Endothelial cell of umbilical vein (primary cell): ENCODE measurements at regions not wholly inside any gene's neighbourhood (a gene's known extent, or its start where the extent isn't known, plus 50 kb on each side); places are given as distances from the start of the nearest gene placed in this dataset.
"Not testable (repeated sequence)": the region's sequence is repeated elsewhere in the genome, so short reads cannot be mapped to it uniquely, and the experiment has no call there.

Experiments used
- BruUV-seq: library from RNA; stranded (reverse); fragments of 400-500 nt; replicated peaks from 2 replicates; lab custom pipeline; 2021; lab: Mats Ljungman, UMichigan
- CTCF ChIA-PET: fragments of 300-600, 350-600 bp; sonication (Branson Sonifier 250); formaldehyde crosslinking; loops from one replicate; lab custom pipeline; 2021; ENCODE audit warnings: antibody characterized with exemption, inconsistent platforms; lab: Charles Lee
- POLR2A ChIA-PET: fragments of 300-600, 350-600 bp; sonication (Branson Sonifier 250); formaldehyde crosslinking; loops from one replicate; lab custom pipeline; 2021; ENCODE audit warnings: antibody characterized with exemption, inconsistent platforms; lab: Charles Lee
- DNase-seq: peaks from one replicate; pipeline ENCODE4 v3.0.0-alpha.2; 2011; ENCODE audit warnings: low read depth, low spot score
- FAIRE-seq: peaks from 2 replicates; lab custom pipeline; 2011; peaks lifted over from hg19 to GRCh38; lab: Jason Lieb, UNC
- H2AFZ ChIP-seq: 2 replicates; pipeline ENCODE4 v1.6.0; 2012; ENCODE audit warnings: low read depth, low read length, control low read depth, inconsistent platforms
- H3K27ac ChIP-seq: 2 replicates; pipeline ENCODE4 v1.5.1; 2011; ENCODE audit warnings: low read depth, mild to moderate bottlenecking, control low read depth, low read length, moderate library complexity; ENCODE audit not compliant: insufficient read depth
- H3K27me3 ChIP-seq, 2 experiments: 2 replicates each; pipeline versions ENCODE4 v1.6.0 to v1.6.1; 2011; ENCODE audit warnings: low read length in 2 of 2, mixed read lengths in 1 of 2; ENCODE audit not compliant: control insufficient read depth in 2 of 2, insufficient read depth in 2 of 2
- H3K36me3 ChIP-seq, 2 experiments: 2 replicates in 1 of 2; 3 replicates in 1 of 2; pipeline ENCODE4 v1.5.1; 2011; ENCODE audit warnings: low read length in 2 of 2, mild to moderate bottlenecking in 1 of 2, moderate library complexity in 1 of 2; ENCODE audit not compliant: control insufficient read depth in 2 of 2, insufficient read depth in 2 of 2; ENCODE audit errors: extremely low read depth in 1 of 2
- H3K4me1 ChIP-seq: 3 replicates; pipeline ENCODE4 v1.5.1; 2011; ENCODE audit warnings: mild to moderate bottlenecking, low read length; ENCODE audit not compliant: control insufficient read depth, insufficient read depth; ENCODE audit errors: extremely low read depth
- H3K4me2 ChIP-seq: 2 replicates; pipeline ENCODE4 v1.6.1; 2011; ENCODE audit warnings: low read length, control low read depth, mixed read lengths; ENCODE audit not compliant: insufficient read depth
- H3K4me3 ChIP-seq, 3 experiments: fragments of 200-600 bp in 1 of 3; sonication (generic), shearing (Covaris generic) in 1 of 3; replicated peaks in 1 of 3; 2 replicates each; pipeline ENCODE4 v1.5.1; 2011 to 2016; ENCODE audit warnings: control low read depth in 3 of 3, low read length in 3 of 3, mild to moderate bottlenecking in 2 of 3, inconsistent platforms in 1 of 3, low read depth in 1 of 3, moderate library complexity in 1 of 3; ENCODE audit not compliant: insufficient read depth in 1 of 3
- H3K79me2 ChIP-seq: 2 replicates; pipeline ENCODE4 v1.6.0; 2012; ENCODE audit warnings: low read length, inconsistent platforms; ENCODE audit not compliant: control insufficient read depth, insufficient read depth
- H3K9ac ChIP-seq: replicated peaks from 2 replicates; pipeline ENCODE3; 2011; ENCODE audit warnings: low read length, control low read depth; ENCODE audit not compliant: insufficient read depth; ENCODE audit errors: extremely low read depth
- H3K9me1 ChIP-seq: replicated peaks from 3 replicates; pipeline ENCODE4 v1.6.0; 2011; ENCODE audit warnings: mild to moderate bottlenecking, low read length; ENCODE audit not compliant: control insufficient read depth, insufficient read depth; ENCODE audit errors: extremely low read depth
- H3K9me3 ChIP-seq: replicated peaks from 2 replicates; pipeline ENCODE4 v1.5.1; 2012; ENCODE audit warnings: low read length, inconsistent platforms; ENCODE audit not compliant: control insufficient read depth, insufficient read depth
- H4K20me1 ChIP-seq: replicated peaks from 2 replicates; pipeline ENCODE3; 2011; ENCODE audit warnings: mild to moderate bottlenecking, low read length; ENCODE audit not compliant: control insufficient read depth, insufficient read depth; ENCODE audit errors: extremely low read depth
- JUN ChIP-seq: IDR thresholded peaks from 2 replicates; pipeline ENCODE4 v1.6.1; 2011; ENCODE audit warnings: borderline replicate concordance, low read depth; ENCODE audit not compliant: insufficient read length, insufficient read depth
- MAX ChIP-seq: IDR thresholded peaks from 2 replicates; pipeline ENCODE4 v1.6.1; 2011; ENCODE audit not compliant: insufficient read depth, insufficient read length
- POLR2A ChIP-seq: IDR thresholded peaks from 2 replicates; pipeline ENCODE4 v1.6.1; 2012; ENCODE audit warnings: low read depth, mild to moderate bottlenecking, control low read depth, low read length
- dilution Hi-C: fragments of 300-500 bp; cut with MboI; formaldehyde crosslinking; loops from one replicate; pipeline ENCODE4 v1.15.0; 2019; ENCODE audit warnings: low sequenced_read_pairs; ENCODE audit not compliant: extremely low pct_ligation_motif_present
- intact Hi-C: fragments of 100-400 bp; cut with micrococcal nuclease; formaldehyde crosslinking; loops from one replicate; pipeline ENCODE4 v1.10.0; 2022

- dilution Hi-C loops: no loop called here
These were observed 58.0 kb upstream of the FBXO11 start for GRCh38 chr2:47964277-47964676.

DNA sequence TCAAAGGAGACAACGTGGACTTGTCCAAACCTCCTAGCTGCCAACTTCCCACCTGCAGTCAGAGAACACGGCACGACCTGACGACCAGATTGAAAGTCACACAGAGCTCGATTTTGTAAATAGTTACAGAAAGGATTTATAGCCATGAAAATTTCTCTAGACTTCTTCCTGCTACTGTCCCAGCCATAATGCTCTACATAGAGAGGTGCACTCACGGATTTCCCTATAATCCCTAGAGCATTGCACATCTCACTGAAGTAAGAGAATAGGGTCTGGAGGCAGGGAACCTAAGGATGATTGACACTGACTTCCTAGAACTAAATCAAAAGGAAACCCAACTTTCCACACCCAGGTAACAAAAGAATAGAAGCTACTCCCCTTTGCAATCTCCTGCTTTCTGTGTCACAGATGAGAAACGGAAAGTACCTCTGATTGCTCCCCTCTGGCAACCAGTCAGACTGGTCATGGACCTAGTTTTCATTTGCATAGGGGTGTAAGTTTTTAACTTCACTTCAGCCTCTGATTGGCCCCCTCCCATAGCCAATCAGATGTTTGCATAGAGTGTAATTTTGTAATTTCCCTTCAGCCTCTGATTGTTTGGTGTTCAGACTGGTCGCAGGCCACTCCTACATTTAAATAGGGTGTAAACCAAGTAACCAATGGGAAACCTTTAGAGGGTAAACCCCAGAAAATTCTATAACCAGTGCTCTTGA lies 58.6 kb upstream of the FBXO11 start:
- Histone ChIP-seq H4K20me1 (no peaks in the 10 kb centered on the region), H3K9ac (no peak overlapping the region), H3K9me3 (no peaks in the 10 kb centered on the region), H3K79me2 (no peaks in the 10 kb centered on the region), H3K9me1 (no peaks in the 10 kb centered on the region), H3K4me3 (no peak overlapping the region), H3K27ac (no peak overlapping the region), H3K27me3 (peaks cover 0 to 9% of the 10 kb centered on the region in 2 experiments), H2AFZ (no peak overlapping the region), H3K36me3 (no peaks in the 10 kb centered on the region), H3K4me1 (no peaks in the 10 kb centered on the region), H3K4me2 (no peak overlapping the region)
- DNase-seq (no peak), FAIRE-seq (no peak)
- CTCF ChIA-PET: no interaction called here
- POLR2A ChIA-PET: no interaction called here
- TF ChIP-seq MAX: no peak
- no TSS peak for BruUV-seq
- dilution Hi-C loops (no loop called here), intact Hi-C loops (no loop called here)

More at GRCh38 chr2:47964277-47964676, 58.0 kb upstream of the FBXO11 start:
- intact Hi-C loops: no loop called here
- TF ChIP-seq MAX (no peak), POLR2A (no peak), JUN (no peak)
- Histone ChIP-seq H3K27ac (no peak overlapping the region), H3K4me1 (no peaks in the 10 kb centered on the region), H3K4me2 (no peak overlapping the region), H3K79me2 (no peaks in the 10 kb centered on the region), H4K20me1 (no peaks in the 10 kb centered on the region), H3K36me3 (no peaks in the 10 kb centered on the region), H2AFZ (no peak overlapping the region), H3K9me1 (no peaks in the 10 kb centered on the region), H3K9ac (no peak overlapping the region), H3K27me3 (peaks cover 0 to 9% of the 10 kb centered on the region in 2 experiments), H3K9me3 (no peaks in the 10 kb centered on the region), H3K4me3 (no peak overlapping the region)
- CTCF ChIA-PET: no interaction called here
- POLR2A ChIA-PET: no interaction called here
- no peak for FAIRE-seq
- DNase-seq: no peak
- no TSS peak for BruUV-seq

DNA sequence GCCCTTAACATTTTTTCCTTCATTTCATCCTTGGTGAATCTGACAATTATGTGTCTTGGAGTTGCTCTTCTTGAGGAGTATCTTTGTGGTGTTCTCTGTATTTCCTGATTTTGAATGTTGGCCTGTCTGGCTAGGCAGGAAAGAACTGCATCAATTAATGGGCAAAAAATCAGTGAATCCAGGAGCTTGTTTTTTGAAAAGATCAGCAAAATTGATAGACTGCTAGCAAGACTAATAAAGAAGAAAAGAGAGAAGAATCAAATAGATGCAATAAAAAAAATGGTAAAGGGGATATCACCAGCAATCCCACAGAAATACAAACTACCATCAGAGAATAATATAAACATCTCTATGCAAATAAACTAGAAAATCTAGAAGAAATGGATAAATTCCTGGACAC lies 70.4 kb upstream of the FBXO11 start:
- CTCF ChIA-PET, H3K79me2 ChIP-seq, FAIRE-seq, POLR2A ChIA-PET, DNase-seq, intact Hi-C loops, H3K4me3 ChIP-seq, H3K9me3 ChIP-seq, H3K27ac ChIP-seq, H3K36me3 ChIP-seq, BruUV-seq, H3K4me2 ChIP-seq, H3K27me3 ChIP-seq, H4K20me1 ChIP-seq, H3K9ac ChIP-seq, dilution Hi-C loops, H2AFZ ChIP-seq, H3K4me1 ChIP-seq, H3K9me1 ChIP-seq: not testable (repeated sequence)
